ENCODE measurements at regions not wholly inside any gene's neighbourhood (a gene's known extent, or its start where the extent isn't known, plus 50 kb on each side); places are given as distances from the start of the nearest gene placed in this dataset.

DNA sequence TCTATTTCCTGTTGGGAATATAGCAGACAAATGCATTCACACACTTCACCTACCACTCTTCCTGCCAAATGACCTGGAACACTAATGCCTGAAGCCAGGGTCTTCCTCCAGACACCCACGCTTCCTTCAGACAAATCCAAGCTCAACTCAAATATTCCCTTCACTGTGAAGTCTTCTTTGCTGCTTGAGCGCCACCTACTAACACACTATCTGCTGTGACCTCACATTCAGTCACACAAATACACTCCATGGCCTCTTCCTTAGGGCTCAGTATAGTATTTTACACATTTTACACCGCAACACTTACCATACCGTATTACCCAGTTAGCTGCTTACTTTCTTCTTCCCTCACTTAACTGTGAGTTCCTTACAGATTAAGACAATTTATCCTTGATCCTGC lies 149.4 kb downstream of the SHOX2 start:
- TF ChIP-seq, protein P1, sequence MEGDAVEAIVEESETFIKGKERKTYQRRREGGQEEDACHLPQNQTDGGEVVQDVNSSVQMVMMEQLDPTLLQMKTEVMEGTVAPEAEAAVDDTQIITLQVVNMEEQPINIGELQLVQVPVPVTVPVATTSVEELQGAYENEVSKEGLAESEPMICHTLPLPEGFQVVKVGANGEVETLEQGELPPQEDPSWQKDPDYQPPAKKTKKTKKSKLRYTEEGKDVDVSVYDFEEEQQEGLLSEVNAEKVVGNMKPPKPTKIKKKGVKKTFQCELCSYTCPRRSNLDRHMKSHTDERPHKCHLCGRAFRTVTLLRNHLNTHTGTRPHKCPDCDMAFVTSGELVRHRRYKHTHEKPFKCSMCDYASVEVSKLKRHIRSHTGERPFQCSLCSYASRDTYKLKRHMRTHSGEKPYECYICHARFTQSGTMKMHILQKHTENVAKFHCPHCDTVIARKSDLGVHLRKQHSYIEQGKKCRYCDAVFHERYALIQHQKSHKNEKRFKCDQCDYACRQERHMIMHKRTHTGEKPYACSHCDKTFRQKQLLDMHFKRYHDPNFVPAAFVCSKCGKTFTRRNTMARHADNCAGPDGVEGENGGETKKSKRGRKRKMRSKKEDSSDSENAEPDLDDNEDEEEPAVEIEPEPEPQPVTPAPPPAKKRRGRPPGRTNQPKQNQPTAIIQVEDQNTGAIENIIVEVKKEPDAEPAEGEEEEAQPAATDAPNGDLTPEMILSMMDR (IDR thresholded peaks at IDR 0.05) = no peak
- TF ChIP-seq POLR2A (IDR thresholded peaks at IDR 0.05) = no peak
